GM12891 (cell line): ENCODE measurements at regions not wholly inside any gene's neighbourhood (a gene's known extent, or its start where the extent isn't known, plus 50 kb on each side); places are given as distances from the start of the nearest gene placed in this dataset.

Experiments used
- DNase-seq: peaks from one replicate; pipeline ENCODE4 v3.0.0; 2011; ENCODE audit warnings: low spot score; ENCODE audit not compliant: insufficient read length
- FAIRE-seq: peaks from 2 replicates; lab custom pipeline; 2011; peaks lifted over from hg19 to GRCh38; lab: Jason Lieb, UNC
- PAX5 ChIP-seq: IDR thresholded peaks from 2 replicates; pipeline ENCODE4 v1.6.1; 2011; ENCODE audit warnings: low read length, moderate library complexity, mild to moderate bottlenecking; ENCODE audit not compliant: insufficient read depth, severe bottlenecking
- POLR2A ChIP-seq: IDR thresholded peaks from 2 replicates; pipeline ENCODE4 v1.6.1; 2011; ENCODE audit warnings: low read depth, low read length, control low read depth
- POLR2AphosphoS5 ChIP-seq: IDR thresholded peaks from 2 replicates; pipeline ENCODE4 v1.6.1; 2011; ENCODE audit warnings: low read depth, low read length, control low read depth
- POU2F2 ChIP-seq: IDR thresholded peaks from 2 replicates; pipeline ENCODE4 v1.6.1; 2011; ENCODE audit warnings: low read depth, mild to moderate bottlenecking, control low read depth, low read length, moderate library complexity
- SPI1 ChIP-seq: IDR thresholded peaks from 2 replicates; pipeline ENCODE4 v1.6.1; 2011; ENCODE audit warnings: low read depth, low read length, control low read depth
- TAF1 ChIP-seq: IDR thresholded peaks from 2 replicates; pipeline ENCODE4 v1.6.1; 2011; ENCODE audit warnings: low read depth, low read length, control low read depth

DNA sequence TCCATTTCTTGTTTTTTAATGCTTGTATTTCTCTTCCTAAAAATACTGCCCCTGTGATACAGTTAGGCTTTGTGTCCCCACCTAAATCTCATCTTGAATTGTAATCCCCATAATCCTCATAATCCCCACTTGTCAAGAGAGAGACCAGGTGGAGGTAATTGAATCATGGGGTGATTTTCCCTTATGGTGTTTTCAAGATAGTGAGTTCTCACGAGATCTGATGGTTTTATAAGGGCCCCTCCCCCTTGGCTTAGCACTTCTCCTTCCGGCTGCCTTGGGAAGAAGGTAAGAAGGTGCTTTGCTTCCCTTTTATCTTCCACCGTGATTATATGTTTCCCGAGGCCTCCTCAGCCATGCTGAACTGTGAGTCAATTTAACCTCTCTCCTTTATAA is 227.4 kb downstream of the MAN2A1 start:
- FAIRE-seq = no peak
- TF ChIP-seq PAX5 (no peak), POU2F2 (no peak), POLR2AphosphoS5 (no peak), POLR2A (no peak), SPI1 (no peak), TAF1 (no peak)
- DNase-seq = no peak

DNA sequence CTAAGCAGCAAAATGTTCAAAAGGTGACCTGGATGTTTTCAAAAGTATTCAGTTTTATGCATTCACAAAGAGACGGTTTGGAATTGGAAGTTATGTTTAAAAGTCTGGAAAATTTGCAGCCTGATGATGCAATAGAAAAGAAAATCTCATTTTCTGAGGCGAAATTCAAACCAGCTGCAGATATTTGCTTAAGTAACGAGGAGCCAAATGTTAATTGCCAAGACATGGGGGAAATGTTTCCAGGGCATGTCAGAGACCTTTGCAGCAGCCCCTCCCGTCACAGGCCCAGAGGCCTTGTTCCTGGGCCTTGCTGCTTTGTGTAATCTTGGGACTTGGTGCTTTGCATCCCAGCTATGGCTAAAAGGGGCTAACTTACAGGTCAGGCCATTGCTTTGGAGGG is 228.2 kb downstream of the MAN2A1 start:
- FAIRE-seq (no peak), DNase-seq (no peak)
- TF ChIP-seq POLR2AphosphoS5 (no peak), POLR2A (no peak), POU2F2 (no peak), PAX5 (no peak), TAF1 (no peak), SPI1 (no peak)

DNA sequence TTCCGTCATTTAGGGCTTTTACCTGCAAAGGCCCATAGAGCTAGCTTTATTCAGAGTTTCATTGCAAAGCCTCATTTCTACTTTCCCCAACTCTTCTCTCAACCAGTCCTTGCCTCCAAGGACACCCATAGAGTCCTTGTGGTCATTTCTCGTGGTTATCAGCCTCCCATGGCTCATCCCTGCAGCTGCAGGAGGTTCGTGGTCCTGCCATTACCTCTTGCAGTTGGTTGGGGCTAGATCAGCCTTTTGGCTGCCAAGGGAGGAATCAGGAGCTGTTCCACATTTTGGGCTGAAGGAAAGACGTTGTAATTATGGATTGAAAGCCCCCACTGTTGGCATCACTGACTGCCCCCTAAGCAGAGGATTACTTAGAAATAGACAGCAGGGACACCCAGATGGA is 231.0 kb downstream of the MAN2A1 start:
- DNase-seq = no peak
- no peak for FAIRE-seq
- TF ChIP-seq PAX5 (no peak), POLR2A (no peak), POLR2AphosphoS5 (no peak), TAF1 (no peak), SPI1 (no peak), POU2F2 (no peak)

DNA sequence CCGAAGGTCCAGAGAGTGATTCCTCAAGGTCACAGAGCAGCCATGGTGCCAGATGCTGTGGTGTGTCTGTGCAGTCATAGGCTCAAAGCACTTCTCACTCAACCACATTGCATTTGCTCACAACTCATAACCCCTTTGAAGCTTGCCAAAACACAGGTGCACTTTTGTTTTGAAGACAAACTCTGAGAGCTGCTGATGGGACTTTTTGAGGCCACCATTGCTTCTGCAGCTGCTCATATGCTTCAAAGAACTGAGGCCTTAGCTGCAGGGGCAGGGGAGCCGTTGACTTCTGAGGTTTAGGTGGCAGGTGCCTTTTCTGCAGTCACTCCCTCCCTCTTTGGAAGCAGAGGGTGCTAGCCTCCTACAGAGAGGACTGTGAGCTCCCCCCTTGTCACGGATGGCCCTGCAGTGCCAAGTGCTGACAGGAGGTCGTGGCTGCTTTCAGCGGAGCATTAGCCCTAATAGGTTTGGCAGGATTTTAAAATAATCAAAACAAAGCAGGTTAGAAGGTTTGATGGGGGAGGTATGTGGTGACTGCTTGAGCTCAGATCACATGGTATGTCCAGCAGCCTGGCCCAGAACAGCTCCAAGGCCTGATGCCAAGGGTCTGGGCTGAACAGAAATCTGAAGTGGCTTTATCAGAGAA is 232.1 kb downstream of the MAN2A1 start:
- DNase-seq (no peak), FAIRE-seq (no peak)
- TF ChIP-seq POU2F2 (no peak), POLR2AphosphoS5 (no peak), PAX5 (no peak), POLR2A (no peak), SPI1 (no peak), TAF1 (no peak)

DNA sequence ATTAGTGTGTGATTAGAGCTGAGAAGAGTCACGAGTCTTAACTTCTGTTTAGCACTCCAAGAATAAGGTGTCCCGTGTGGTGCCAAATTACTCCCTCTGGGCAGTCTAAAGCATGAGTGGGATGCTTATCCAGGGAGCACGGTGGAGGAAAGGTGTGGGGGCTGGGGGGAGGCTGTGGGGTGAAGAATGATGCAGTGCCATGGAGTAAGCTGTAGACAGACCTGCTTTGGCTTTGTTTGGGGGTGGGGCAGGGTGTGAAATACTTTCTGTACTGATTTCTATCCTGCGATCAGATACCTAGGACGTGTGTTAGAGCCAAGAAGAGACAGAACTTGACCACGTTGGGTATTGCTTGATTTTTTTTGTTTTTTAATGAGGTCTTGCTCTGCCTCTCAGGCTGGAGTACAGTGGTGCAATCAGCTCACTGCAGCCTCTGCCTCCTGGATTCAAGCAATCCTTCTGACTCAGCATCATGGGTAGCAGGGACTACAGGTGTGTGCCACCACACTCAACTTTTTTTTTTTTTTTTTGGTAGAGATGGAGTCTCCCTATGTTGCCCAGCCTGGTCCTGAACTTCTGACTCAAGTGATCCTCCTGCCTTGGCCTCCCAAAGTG is 232.8 kb downstream of the MAN2A1 start:
- FAIRE-seq (no peak), DNase-seq (no peak)
- TF ChIP-seq POU2F2 (no peak), POLR2A (no peak), TAF1 (no peak)

GRCh38 chr5:109923205-109923604 is 233.5 kb downstream of the MAN2A1 start:
- DNase-seq (no peak), FAIRE-seq (no peak)
- TF ChIP-seq TAF1 (no peak), POU2F2 (no peak), PAX5 (no peak), POLR2AphosphoS5 (no peak), SPI1 (no peak), POLR2A (no peak)

DNA sequence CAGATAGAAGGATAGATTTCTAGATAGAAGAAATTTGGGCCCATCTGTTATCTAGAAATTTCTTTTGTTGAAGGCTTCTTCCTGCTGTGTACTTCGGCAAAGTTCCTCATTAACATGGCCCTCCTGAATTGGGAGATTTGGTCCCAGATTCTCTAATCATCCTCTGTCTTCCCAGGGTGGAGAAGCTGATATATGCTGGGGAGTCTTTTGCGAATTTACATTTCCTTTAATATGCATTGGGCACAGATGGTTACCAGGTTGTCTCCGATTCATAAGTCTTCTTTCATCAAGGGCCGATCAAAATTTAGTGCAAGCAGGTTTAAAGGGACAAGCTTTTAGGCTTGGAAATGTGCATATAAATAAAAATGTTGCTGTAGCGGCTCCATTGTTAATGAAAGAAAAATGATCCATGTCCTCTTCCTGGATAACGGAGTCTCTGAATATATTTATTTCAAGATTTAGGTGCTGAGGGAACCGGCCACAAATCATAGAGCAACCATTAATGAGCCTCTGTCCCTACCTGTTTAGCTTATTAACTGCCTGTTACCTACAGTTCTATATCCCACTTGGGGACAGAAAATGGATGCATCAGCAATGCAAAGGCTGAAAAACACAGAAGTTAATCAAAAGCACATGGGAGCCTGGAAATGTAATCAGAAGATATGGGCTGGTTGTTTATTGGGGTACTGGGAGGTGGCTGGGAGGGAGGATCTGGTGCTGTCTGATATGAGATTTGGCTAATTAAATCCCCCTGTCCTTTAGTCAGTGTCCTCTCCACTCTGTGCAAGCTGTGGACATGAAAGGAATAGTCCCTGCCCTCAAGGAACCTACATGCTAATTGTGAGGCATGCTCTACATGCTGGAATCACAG is 234.7 kb downstream of the MAN2A1 start:
- no peak for DNase-seq
- TF ChIP-seq SPI1 (no peak), TAF1 (no peak), POLR2AphosphoS5 (no peak), POLR2A (no peak), PAX5 (no peak), POU2F2 (no peak)
- no peak for FAIRE-seq

GRCh38 chr5:109927639-109928038 is 237.9 kb downstream of the MAN2A1 start:
- FAIRE-seq = no peak
- no peak for TF ChIP-seq POU2F2
- no peak for TF ChIP-seq POLR2A
- TF ChIP-seq TAF1 = no peak
- no peak for TF ChIP-seq POLR2AphosphoS5
- TF ChIP-seq SPI1 = no peak
- no peak for TF ChIP-seq PAX5
- DNase-seq = no peak

DNA sequence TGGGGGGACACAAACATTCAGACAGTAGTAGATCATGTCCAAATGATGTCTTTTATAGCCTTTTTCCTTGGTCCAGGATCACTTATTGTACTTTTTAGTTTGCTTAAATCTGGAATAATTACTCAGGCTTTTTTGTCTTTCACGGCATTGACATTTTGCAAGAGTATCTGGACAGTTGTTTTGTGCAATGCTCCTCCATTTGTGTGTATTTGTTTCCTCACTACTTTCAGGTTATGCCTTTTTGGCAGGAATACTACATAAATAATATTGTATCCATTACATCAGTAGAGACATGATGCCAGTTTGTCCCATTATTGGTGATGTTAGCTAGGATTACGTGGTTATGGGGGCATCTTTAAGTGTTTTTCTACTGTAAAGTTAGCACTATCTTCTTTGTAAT is 238.3 kb downstream of the MAN2A1 start:
- TF ChIP-seq POU2F2 (no peak), POLR2A (no peak), TAF1 (no peak), POLR2AphosphoS5 (no peak)
- FAIRE-seq = no peak
- no peak for DNase-seq

DNA sequence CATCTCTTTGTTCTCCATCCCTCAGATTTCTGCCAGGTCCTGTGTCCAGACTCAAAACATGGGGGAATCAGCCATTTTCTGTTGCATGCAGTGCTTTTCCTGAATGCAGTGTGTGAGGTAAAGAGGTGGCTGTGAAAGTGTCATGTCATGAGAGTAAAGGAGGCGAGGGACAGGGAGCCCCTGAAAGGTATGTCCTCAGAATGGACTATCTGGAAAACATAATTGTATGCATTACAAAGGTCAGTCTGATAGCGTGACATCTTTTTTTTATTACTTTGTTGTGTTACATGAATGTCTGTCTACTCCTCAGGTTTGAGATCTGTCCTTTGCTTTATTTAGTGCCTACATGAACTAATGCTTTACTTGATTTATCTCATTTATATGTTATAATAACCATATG is 239.1 kb downstream of the MAN2A1 start:
- TF ChIP-seq PAX5 (no peak), POLR2A (no peak), POLR2AphosphoS5 (no peak), POU2F2 (no peak), TAF1 (no peak), SPI1 (no peak)
- FAIRE-seq (no peak), DNase-seq (no peak)
